ENCODE measurements at regions not wholly inside any gene's neighbourhood (a gene's known extent, or its start where the extent isn't known, plus 50 kb on each side); places are given as distances from the start of the nearest gene placed in this dataset.

DNA sequence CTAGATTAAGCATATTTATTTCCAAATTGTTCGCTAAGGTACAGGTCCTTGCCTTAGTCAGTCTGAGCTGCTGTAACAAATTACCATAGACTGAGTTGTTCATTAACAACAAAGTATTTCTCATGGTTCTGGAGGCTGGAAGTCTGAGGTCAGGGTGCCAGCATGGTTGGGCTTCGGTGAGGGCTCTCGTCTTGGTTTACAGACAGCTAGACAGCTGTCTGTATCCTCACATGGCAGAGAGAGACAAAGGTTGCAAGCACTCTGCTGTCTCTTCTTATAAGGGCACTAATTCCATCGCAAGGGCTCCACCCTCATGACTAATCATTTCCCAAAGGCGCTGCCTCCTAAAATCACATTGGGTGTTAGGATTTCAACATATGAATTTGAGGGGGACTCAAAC, 115.3 kb upstream of the GMDS start:
- no peak for DNase-seq (ENCODE audit: low spot score)
- in situ Hi-C loops (cut with HindIII; ENCODE audit: extremely low pct_ligation_motif_present, low pct_unique_long_range_greater_than_20kb) (no loop called here), intact Hi-C loops (cut with micrococcal nuclease; ENCODE audit: unreplicated experiment) (no loop called here)
- CTCF ChIA-PET (ENCODE audit: low intra/inter-chr PET ratio, low total read pairs) = no interaction called here
- POLR2A ChIA-PET = no interaction called here
- Histone ChIP-seq H3K79me2 (ENCODE audit: insufficient read depth, low read length) (no peaks in the 10 kb centered on the region), H3K27me3 (ENCODE audit: control insufficient read depth in 1 of 2, insufficient read depth in 2 of 2, low read length in 2 of 2) (no peaks in the 10 kb centered on the region), H3K4me2 (ENCODE audit: low read depth, low read length) (no peak overlapping the region), H3K9ac (ENCODE audit: insufficient read depth, low read depth, low read length) (no peak overlapping the region), H3K27ac (ENCODE audit: extremely low read length, insufficient read depth, low read length) (no peak overlapping the region), H3K36me3 (replicated peaks in 1 of 2; ENCODE audit: control insufficient read depth in 1 of 2, insufficient read depth in 2 of 2, low read length in 2 of 2) (no peaks in the 10 kb centered on the region; a peak in 2 of 5 replicates), H3K4me1 (ENCODE audit: insufficient read depth, low read length) (no peaks in the 10 kb centered on the region), H4K20me1 (ENCODE audit: insufficient read depth, low read length) (no peaks in the 10 kb centered on the region), H2AFZ (ENCODE audit: low read length) (no peak overlapping the region), H3K9me3 (ENCODE audit: low read length) (no peaks in the 10 kb centered on the region), H3K4me3 (replicated peaks in 1 of 3; ENCODE audit: insufficient read depth in 1 of 3, low read depth in 2 of 3, low read length in 3 of 3) (no peak overlapping the region)
- ATAC-seq = no peak
- WGBS (ENCODE audit: low lambda C conversion rate) = 96% methylated on average over 5 of the region's 5 CpGs
- FAIRE-seq = no peak
- no TSS peak for BruUV-seq (replicated peaks)
- TF ChIP-seq ZNF274 (CRISPR knock-in tag; IDR thresholded peaks at IDR 0.05) (no peak), ZKSCAN8 (CRISPR knock-in tag; IDR thresholded peaks at IDR 0.05; ENCODE audit: borderline replicate concordance) (no peak), MEF2D (CRISPR knock-in tag; IDR thresholded peaks at IDR 0.05) (no peak), ATRX (CRISPR knock-in tag; IDR thresholded peaks at IDR 0.05; ENCODE audit: borderline replicate concordance) (no peak), KLF15 (CRISPR knock-in tag; IDR thresholded peaks at IDR 0.05; ENCODE audit: borderline replicate concordance) (no peak), HDAC6 (IDR thresholded peaks at IDR 0.05; ENCODE audit: low read depth, low read length) (no peak), ZNF570 (CRISPR knock-in tag; IDR thresholded peaks at IDR 0.05; ENCODE audit: borderline replicate concordance) (no peak), ZNF44 (CRISPR knock-in tag; IDR thresholded peaks at IDR 0.05) (no peak), ZNF543 (CRISPR knock-in tag; IDR thresholded peaks at IDR 0.05) (no peak), ARNTL (CRISPR knock-in tag; IDR thresholded peaks at IDR 0.05) (no peak), XRCC5 (optimal IDR thresholded peaks at IDR 0.05; ENCODE audit: low read length) (no peak), FIP1L1 (IDR thresholded peaks at IDR 0.05; ENCODE audit: borderline replicate concordance, insufficient read depth, low read depth, low read length) (no peak), CENPT (CRISPR knock-in tag; IDR thresholded peaks at IDR 0.05; ENCODE audit: low read depth) (no peak)
- TF ChIP-seq, protein P1, sequence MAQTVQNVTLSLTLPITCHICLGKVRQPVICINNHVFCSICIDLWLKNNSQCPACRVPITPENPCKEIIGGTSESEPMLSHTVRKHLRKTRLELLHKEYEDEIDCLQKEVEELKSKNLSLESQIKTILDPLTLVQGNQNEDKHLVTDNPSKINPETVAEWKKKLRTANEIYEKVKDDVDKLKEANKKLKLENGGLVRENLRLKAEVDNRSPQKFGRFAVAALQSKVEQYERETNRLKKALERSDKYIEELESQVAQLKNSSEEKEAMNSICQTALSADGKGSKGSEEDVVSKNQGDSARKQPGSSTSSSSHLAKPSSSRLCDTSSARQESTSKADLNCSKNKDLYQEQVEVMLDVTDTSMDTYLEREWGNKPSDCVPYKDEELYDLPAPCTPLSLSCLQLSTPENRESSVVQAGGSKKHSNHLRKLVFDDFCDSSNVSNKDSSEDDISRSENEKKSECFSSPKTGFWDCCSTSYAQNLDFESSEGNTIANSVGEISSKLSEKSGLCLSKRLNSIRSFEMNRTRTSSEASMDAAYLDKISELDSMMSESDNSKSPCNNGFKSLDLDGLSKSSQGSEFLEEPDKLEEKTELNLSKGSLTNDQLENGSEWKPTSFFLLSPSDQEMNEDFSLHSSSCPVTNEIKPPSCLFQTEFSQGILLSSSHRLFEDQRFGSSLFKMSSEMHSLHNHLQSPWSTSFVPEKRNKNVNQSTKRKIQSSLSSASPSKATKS (CRISPR knock-in tag; IDR thresholded peaks at IDR 0.05) = no peak
- TF ChIP-seq, protein P2, sequence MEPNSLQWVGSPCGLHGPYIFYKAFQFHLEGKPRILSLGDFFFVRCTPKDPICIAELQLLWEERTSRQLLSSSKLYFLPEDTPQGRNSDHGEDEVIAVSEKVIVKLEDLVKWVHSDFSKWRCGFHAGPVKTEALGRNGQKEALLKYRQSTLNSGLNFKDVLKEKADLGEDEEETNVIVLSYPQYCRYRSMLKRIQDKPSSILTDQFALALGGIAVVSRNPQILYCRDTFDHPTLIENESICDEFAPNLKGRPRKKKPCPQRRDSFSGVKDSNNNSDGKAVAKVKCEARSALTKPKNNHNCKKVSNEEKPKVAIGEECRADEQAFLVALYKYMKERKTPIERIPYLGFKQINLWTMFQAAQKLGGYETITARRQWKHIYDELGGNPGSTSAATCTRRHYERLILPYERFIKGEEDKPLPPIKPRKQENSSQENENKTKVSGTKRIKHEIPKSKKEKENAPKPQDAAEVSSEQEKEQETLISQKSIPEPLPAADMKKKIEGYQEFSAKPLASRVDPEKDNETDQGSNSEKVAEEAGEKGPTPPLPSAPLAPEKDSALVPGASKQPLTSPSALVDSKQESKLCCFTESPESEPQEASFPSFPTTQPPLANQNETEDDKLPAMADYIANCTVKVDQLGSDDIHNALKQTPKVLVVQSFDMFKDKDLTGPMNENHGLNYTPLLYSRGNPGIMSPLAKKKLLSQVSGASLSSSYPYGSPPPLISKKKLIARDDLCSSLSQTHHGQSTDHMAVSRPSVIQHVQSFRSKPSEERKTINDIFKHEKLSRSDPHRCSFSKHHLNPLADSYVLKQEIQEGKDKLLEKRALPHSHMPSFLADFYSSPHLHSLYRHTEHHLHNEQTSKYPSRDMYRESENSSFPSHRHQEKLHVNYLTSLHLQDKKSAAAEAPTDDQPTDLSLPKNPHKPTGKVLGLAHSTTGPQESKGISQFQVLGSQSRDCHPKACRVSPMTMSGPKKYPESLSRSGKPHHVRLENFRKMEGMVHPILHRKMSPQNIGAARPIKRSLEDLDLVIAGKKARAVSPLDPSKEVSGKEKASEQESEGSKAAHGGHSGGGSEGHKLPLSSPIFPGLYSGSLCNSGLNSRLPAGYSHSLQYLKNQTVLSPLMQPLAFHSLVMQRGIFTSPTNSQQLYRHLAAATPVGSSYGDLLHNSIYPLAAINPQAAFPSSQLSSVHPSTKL (CRISPR knock-in tag; IDR thresholded peaks at IDR 0.05) = no peak
- TF ChIP-seq, protein P3, sequence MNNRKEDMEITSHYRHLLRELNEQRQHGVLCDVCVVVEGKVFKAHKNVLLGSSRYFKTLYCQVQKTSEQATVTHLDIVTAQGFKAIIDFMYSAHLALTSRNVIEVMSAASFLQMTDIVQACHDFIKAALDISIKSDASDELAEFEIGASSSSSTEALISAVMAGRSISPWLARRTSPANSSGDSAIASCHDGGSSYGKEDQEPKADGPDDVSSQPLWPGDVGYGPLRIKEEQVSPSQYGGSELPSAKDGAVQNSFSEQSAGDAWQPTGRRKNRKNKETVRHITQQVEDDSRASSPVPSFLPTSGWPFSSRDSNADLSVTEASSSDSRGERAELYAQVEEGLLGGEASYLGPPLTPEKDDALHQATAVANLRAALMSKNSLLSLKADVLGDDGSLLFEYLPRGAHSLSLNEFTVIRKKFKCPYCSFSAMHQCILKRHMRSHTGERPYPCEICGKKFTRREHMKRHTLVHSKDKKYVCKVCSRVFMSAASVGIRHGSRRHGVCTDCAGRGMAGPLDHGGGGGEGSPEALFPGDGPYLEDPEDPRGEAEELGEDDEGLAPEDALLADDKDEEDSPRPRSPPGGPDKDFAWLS (CRISPR knock-in tag; IDR thresholded peaks at IDR 0.05; ENCODE audit: borderline replicate concordance) = no peak
- TF ChIP-seq, protein P4, sequence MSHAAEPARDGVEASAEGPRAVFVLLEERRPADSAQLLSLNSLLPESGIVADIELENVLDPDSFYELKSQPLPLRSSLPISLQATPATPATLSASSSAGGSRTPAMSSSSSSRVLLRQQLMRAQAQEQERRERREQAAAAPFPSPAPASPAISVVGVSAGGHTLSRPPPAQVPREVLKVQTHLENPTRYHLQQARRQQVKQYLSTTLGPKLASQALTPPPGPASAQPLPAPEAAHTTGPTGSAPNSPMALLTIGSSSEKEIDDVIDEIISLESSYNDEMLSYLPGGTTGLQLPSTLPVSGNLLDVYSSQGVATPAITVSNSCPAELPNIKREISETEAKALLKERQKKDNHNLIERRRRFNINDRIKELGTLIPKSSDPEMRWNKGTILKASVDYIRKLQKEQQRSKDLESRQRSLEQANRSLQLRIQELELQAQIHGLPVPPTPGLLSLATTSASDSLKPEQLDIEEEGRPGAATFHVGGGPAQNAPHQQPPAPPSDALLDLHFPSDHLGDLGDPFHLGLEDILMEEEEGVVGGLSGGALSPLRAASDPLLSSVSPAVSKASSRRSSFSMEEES (CRISPR knock-in tag; IDR thresholded peaks at IDR 0.05) = no peak
